ENCODE measurements at regions not wholly inside any gene's neighbourhood (a gene's known extent, or its start where the extent isn't known, plus 50 kb on each side); places are given as distances from the start of the nearest gene placed in this dataset.

DNA sequence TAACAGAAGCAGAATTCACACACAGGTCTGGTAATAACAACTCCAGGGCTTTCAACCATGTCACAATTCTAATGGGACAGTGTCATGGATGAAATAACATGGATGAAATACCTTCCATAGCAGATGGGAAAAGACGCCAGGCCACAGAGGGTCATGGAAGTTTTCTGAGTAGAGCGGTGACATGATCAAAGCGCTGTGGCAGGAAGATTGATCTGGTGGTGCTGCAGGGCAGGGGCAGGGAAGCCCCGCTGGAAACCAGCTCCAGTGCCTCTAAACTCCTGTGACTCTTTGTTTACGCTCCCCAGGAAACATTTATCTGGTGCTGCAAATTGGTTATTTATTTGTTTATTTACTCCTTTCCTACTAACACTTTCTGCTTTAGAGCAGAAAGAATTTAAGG lies 108.3 kb upstream of the HMGA2 start (continued):
- TF ChIP-seq, protein P1, sequence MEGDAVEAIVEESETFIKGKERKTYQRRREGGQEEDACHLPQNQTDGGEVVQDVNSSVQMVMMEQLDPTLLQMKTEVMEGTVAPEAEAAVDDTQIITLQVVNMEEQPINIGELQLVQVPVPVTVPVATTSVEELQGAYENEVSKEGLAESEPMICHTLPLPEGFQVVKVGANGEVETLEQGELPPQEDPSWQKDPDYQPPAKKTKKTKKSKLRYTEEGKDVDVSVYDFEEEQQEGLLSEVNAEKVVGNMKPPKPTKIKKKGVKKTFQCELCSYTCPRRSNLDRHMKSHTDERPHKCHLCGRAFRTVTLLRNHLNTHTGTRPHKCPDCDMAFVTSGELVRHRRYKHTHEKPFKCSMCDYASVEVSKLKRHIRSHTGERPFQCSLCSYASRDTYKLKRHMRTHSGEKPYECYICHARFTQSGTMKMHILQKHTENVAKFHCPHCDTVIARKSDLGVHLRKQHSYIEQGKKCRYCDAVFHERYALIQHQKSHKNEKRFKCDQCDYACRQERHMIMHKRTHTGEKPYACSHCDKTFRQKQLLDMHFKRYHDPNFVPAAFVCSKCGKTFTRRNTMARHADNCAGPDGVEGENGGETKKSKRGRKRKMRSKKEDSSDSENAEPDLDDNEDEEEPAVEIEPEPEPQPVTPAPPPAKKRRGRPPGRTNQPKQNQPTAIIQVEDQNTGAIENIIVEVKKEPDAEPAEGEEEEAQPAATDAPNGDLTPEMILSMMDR (IDR thresholded peaks at IDR 0.05; ENCODE audit: low read depth, low read length, missing input control), result no peak
- TF ChIP-seq SP1 (IDR thresholded peaks at IDR 0.05), result no peak
- TF ChIP-seq, protein P2, sequence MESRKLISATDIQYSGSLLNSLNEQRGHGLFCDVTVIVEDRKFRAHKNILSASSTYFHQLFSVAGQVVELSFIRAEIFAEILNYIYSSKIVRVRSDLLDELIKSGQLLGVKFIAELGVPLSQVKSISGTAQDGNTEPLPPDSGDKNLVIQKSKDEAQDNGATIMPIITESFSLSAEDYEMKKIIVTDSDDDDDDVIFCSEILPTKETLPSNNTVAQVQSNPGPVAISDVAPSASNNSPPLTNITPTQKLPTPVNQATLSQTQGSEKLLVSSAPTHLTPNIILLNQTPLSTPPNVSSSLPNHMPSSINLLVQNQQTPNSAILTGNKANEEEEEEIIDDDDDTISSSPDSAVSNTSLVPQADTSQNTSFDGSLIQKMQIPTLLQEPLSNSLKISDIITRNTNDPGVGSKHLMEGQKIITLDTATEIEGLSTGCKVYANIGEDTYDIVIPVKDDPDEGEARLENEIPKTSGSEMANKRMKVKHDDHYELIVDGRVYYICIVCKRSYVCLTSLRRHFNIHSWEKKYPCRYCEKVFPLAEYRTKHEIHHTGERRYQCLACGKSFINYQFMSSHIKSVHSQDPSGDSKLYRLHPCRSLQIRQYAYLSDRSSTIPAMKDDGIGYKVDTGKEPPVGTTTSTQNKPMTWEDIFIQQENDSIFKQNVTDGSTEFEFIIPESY (IDR thresholded peaks at IDR 0.05), result no peak

DNA sequence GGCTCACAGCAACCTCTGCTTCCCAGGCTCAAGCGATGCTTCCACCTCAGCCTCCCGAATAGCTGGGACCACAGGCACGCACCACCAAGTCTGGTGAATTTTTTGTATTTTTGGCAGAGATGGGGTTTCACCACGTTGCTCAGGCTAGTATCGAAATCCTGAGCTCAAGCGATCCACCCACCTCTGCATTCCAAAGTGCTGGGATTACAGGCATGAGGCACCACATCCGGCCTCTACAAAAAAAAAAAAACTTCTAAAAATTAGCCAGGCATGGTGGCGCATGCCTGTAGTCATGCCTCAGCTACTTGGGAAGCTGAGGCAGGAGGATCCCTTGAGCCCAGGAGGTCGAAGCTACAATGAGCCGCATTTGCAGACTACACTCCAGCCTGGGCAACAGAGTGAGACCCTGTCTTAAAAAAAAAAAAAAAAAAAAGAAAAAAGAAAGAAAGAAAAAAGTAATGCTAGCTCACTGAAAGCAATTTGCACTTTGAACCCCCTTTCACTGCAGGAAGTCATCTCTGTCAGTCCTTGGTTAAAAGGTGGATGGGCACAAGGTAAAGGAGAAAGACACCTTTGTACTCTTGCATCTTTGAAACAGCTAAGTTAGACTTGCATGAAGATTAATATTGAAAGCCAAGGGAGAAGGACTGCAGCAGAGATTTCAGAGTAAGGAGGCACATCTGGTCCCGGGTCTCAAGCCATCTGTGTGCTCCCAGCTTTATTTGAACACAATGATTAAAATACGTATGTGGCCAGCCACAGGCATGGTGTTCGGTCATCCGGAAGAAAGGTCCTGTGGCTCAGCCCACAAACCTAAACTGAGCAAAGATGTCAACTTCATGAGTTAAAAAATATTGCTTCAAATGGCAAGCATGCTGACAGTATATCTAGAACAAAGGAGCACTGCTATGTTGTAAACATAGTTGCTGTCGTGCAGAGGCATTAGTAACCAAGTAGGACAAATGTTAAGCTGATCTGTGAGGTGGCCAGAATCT lies 103.8 kb upstream of the HMGA2 start:
- no peak for DNase-seq (ENCODE audit: low spot score)
- 86% methylated on average over 15 of the region's 15 CpGs for WGBS
- TF ChIP-seq, protein P3, sequence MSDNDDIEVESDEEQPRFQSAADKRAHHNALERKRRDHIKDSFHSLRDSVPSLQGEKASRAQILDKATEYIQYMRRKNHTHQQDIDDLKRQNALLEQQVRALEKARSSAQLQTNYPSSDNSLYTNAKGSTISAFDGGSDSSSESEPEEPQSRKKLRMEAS (IDR thresholded peaks at IDR 0.05), result no peak
- TF ChIP-seq YY1 (IDR thresholded peaks at IDR 0.05) (no peak), HNF4G (IDR thresholded peaks at IDR 0.05) (no peak), RAD21 (IDR thresholded peaks at IDR 0.05) (no peak), GABPA (IDR thresholded peaks at IDR 0.05 in 1 of 2, conservative IDR thresholded peaks at IDR 0.05 in 1 of 2) (no peak), SP1 (IDR thresholded peaks at IDR 0.05) (no peak), FOXA1 (IDR thresholded peaks at IDR 0.05) (no peak), HNF4A (conservative IDR thresholded peaks at IDR 0.05) (no peak), EGR1 (IDR thresholded peaks at IDR 0.05; ENCODE audit: low read depth in 2 of 2) (no peak), JUND (IDR thresholded peaks at IDR 0.05) (no peak), FOXA2 (IDR thresholded peaks at IDR 0.05) (no peak), RXRA (IDR thresholded peaks at IDR 0.05) (no peak)
- TF ChIP-seq, protein P4, sequence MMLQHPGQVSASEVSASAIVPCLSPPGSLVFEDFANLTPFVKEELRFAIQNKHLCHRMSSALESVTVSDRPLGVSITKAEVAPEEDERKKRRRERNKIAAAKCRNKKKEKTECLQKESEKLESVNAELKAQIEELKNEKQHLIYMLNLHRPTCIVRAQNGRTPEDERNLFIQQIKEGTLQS (IDR thresholded peaks at IDR 0.05), result no peak
- TF ChIP-seq, protein P1 (IDR thresholded peaks at IDR 0.05; ENCODE audit: low read depth, low read length, missing input control), result no peak
- H3K9ac ChIP-seq (ENCODE audit: low read depth in 1 of 2, low read length in 2 of 2), result no peak overlapping the region
- H3K9me3 ChIP-seq (ENCODE audit: control insufficient read depth in 4 of 4, low read length in 3 of 4), result no peaks in the 10 kb centered on the region
- no peaks in the 10 kb centered on the region for H3K36me3 ChIP-seq (ENCODE audit: control insufficient read depth in 4 of 4, insufficient read depth in 3 of 4, low read depth in 1 of 4, low read length in 3 of 4)
- H3K27ac ChIP-seq (ENCODE audit: low read depth in 1 of 2, low read length in 2 of 2), result no peak overlapping the region
- H3K27me3 ChIP-seq (ENCODE audit: control insufficient read depth in 4 of 4, insufficient read depth in 4 of 4, low read length in 3 of 4), result peaks cover 0 to 3% (median 0%) of the 10 kb centered on the region in 4 donors
- no peaks in the 10 kb centered on the region for H3K4me1 ChIP-seq (ENCODE audit: control insufficient read depth in 4 of 4, insufficient read depth in 4 of 4, low read length in 3 of 4)
- no peak overlapping the region for H3K4me3 ChIP-seq (ENCODE audit: low read depth in 1 of 3, low read length in 3 of 3)

Data from liver (tissue), 8 donors.